Left ventricle myocardium inferior (tissue), 1 donor: ENCODE measurements at regions not wholly inside any gene's neighbourhood (a gene's known extent, or its start where the extent isn't known, plus 50 kb on each side); places are given as distances from the start of the nearest gene placed in this dataset.
"Not testable (repeated sequence)": the region's sequence is repeated elsewhere in the genome, so short reads cannot be mapped to it uniquely, and the experiment has no call there.

Experiments
- DNase-seq: peaks from one replicate; pipeline ENCODE4 v3.0.0-alpha.2; 2020
- H3K27ac ChIP-seq: fragments of 200-600 bp; replicated peaks from 2 replicates; pipeline ENCODE4 v1.8.0; 2021
- H3K27me3 ChIP-seq: fragments of 200-600 bp; 2 replicates; pipeline ENCODE4 v1.8.0; 2021; ENCODE audit warnings: low read depth
- H3K36me3 ChIP-seq: fragments of 200-600 bp; 2 replicates; pipeline ENCODE4 v1.8.0; 2021
- H3K4me1 ChIP-seq: fragments of 200-600 bp; 2 replicates; pipeline ENCODE4 v1.8.0; 2021
- H3K4me3 ChIP-seq: fragments of 200-600 bp; 2 replicates; pipeline ENCODE4 v1.8.0; 2021; ENCODE audit warnings: mild to moderate bottlenecking, moderate library complexity
- H3K9me3 ChIP-seq: fragments of 200-600 bp; replicated peaks from 2 replicates; pipeline ENCODE4 v1.8.0; 2021
- CTCF ChIP-seq: fragments of 200-600 bp; IDR thresholded peaks from 2 replicates; pipeline ENCODE4 v1.8.0; 2021; ENCODE audit warnings: antibody characterized with exemption, mild to moderate bottlenecking, borderline replicate concordance
- intact Hi-C: fragments of 100-400 bp; cut with micrococcal nuclease; formaldehyde crosslinking; loops from one replicate; pipeline ENCODE4 v1.11.0; 2022
- donor health status: DM: no; HTN: yes; CAD: no; lungs with severe emphysema.

GRCh38 chr16:26500326-26500725, 566.4 kb upstream of the C16orf82 start:
- no peak overlapping the region for H3K27ac ChIP-seq
- H3K4me1 ChIP-seq, result no peaks in the 10 kb centered on the region
- H3K27me3 ChIP-seq, result peaks cover 6% of the 10 kb centered on the region
- intact Hi-C loops, result no loop called here
- no peak for DNase-seq
- no peaks in the 10 kb centered on the region for H3K36me3 ChIP-seq
- no peak overlapping the region for H3K4me3 ChIP-seq
- no peak for TF ChIP-seq CTCF
- no peaks in the 10 kb centered on the region for H3K9me3 ChIP-seq

GRCh38 chr16:26505496-26505895, 561.2 kb upstream of the C16orf82 start:
- intact Hi-C loops, result no loop called here
- H3K27me3 ChIP-seq, result no peaks in the 10 kb centered on the region

GRCh38 chr16:26508946-26509345, 557.8 kb upstream of the C16orf82 start:
- DNase-seq, intact Hi-C loops, H3K9me3 ChIP-seq: not testable (repeated sequence)

More at GRCh38 chr16:26505496-26505895, 561.2 kb upstream of the C16orf82 start:
- H3K9me3 ChIP-seq, result no peaks in the 10 kb centered on the region
- no peaks in the 10 kb centered on the region for H3K4me1 ChIP-seq
- H3K36me3 ChIP-seq, result no peaks in the 10 kb centered on the region
- no peak for DNase-seq
- no peak for TF ChIP-seq CTCF
- H3K4me3 ChIP-seq, result no peak overlapping the region
- no peak overlapping the region for H3K27ac ChIP-seq

GRCh38 chr16:26510924-26511323, 555.8 kb upstream of the C16orf82 start:
- no peaks in the 10 kb centered on the region for H3K36me3 ChIP-seq
- no peak overlapping the region for H3K27ac ChIP-seq
- H3K4me1 ChIP-seq, result no peaks in the 10 kb centered on the region
- no peaks in the 10 kb centered on the region for H3K9me3 ChIP-seq
- TF ChIP-seq CTCF, result no peak
- DNase-seq, result no peak
- intact Hi-C loops, result no loop called here
- H3K27me3 ChIP-seq, result peaks cover 5% of the 10 kb centered on the region
- no peak overlapping the region for H3K4me3 ChIP-seq

More at GRCh38 chr16:26508946-26509345, 557.8 kb upstream of the C16orf82 start:
- H3K4me3 ChIP-seq, H3K27me3 ChIP-seq, H3K36me3 ChIP-seq, H3K27ac ChIP-seq, H3K4me1 ChIP-seq: not testable (repeated sequence)

- no peak overlapping the region for H3K27ac ChIP-seq
Measured at GRCh38 chr16:26511463-26511862, 555.3 kb upstream of the C16orf82 start.

GRCh38 chr16:26521626-26522025, 545.1 kb upstream of the C16orf82 start:
- Histone ChIP-seq H3K36me3 (no peaks in the 10 kb centered on the region), H3K27me3 (no peaks in the 10 kb centered on the region), H3K4me3 (no peak overlapping the region), H3K27ac (no peak overlapping the region), H3K4me1 (no peaks in the 10 kb centered on the region), H3K9me3 (no peaks in the 10 kb centered on the region)
- TF ChIP-seq CTCF, result no peak
- intact Hi-C loops, result no loop called here
- no peak for DNase-seq

More at GRCh38 chr16:26511463-26511862, 555.3 kb upstream of the C16orf82 start:
- TF ChIP-seq CTCF, result no peak
- Histone ChIP-seq H3K36me3 (no peaks in the 10 kb centered on the region), H3K4me1 (no peaks in the 10 kb centered on the region), H3K27me3 (peaks cover 5% of the 10 kb centered on the region), H3K9me3 (no peaks in the 10 kb centered on the region), H3K4me3 (no peak overlapping the region)
- no peak for DNase-seq
- intact Hi-C loops, result no loop called here
